HepG2 (cell line): ENCODE measurements at regions not wholly inside any gene's neighbourhood (a gene's known extent, or its start where the extent isn't known, plus 50 kb on each side); places are given as distances from the start of the nearest gene placed in this dataset.

ENCODE experiments used
- ATAC-seq: fragments of 200-7000 bp; cut with Tn5 transposase; 3 replicates; pipeline ENCODE4 v1.9.1; 2020; ENCODE audit warnings: mild to moderate bottlenecking, moderate library complexity
- BruUV-seq: library from RNA; stranded (reverse); fragments of 400-500 nt; replicated peaks from 2 replicates; lab custom pipeline; 2021; lab: Mats Ljungman, UMichigan
- CTCF ChIA-PET: fragments of 300-600 bp; formaldehyde crosslinking; extraction: SDS; loops from one replicate; lab custom pipeline; 2021; ENCODE audit warnings: low total read pairs, inconsistent platforms, low intra/inter-chr PET ratio; lab: Yijun Ruan, JAX
- POLR2A ChIA-PET: fragments of 350-600 bp; sonication (Branson Sonifier 250); formaldehyde crosslinking; loops from one replicate; lab custom pipeline; 2020; ENCODE audit warnings: antibody characterized with exemption, inconsistent platforms; lab: Yijun Ruan, JAX
- DNase-seq: peaks from one replicate; pipeline ENCODE4 v3.0.0-alpha.2; 2015; ENCODE audit warnings: low spot score
- FAIRE-seq: peaks from 3 replicates; lab custom pipeline; 2011; peaks lifted over from hg19 to GRCh38; lab: Jason Lieb, UNC
- H2AFZ ChIP-seq: one replicate; pipeline ENCODE4 v1.6.1; 2011; ENCODE audit warnings: low read length, inconsistent platforms
- H3K27ac ChIP-seq: fragments of 300-600 bp; 3 replicates; pipeline ENCODE4 v1.8.0; 2011; ENCODE audit warnings: mixed run types, mild to moderate bottlenecking, mixed read lengths, low read length, inconsistent platforms; ENCODE audit not compliant: insufficient read depth; ENCODE audit errors: extremely low read length
- H3K27me3 ChIP-seq, 2 experiments: fragments of 200-600 bp in 1 of 2; 2 replicates in 1 of 2; 3 replicates in 1 of 2; pipeline versions ENCODE4 v1.6.0 to v1.8.0; 2011; ENCODE audit warnings: low read length in 2 of 2, mild to moderate bottlenecking in 2 of 2, moderate library complexity in 2 of 2, inconsistent platforms in 1 of 2; ENCODE audit not compliant: insufficient read depth in 2 of 2, control insufficient read depth in 1 of 2
- H3K36me3 ChIP-seq, 2 experiments: fragments of 200-600 bp in 1 of 2; replicated peaks in 1 of 2; 2 replicates in 1 of 2; 3 replicates in 1 of 2; pipeline versions ENCODE4 v1.5.1 to v1.8.0; 2011; ENCODE audit warnings: low read length in 2 of 2, inconsistent platforms in 1 of 2; ENCODE audit not compliant: insufficient read depth in 2 of 2, control insufficient read depth in 1 of 2
- H3K4me1 ChIP-seq: 2 replicates; pipeline ENCODE4 v1.5.1; 2012; ENCODE audit warnings: low read length, inconsistent platforms; ENCODE audit not compliant: insufficient read depth
- H3K4me2 ChIP-seq: 2 replicates; pipeline ENCODE4 v1.6.0; 2011; ENCODE audit warnings: low read depth, low read length, inconsistent platforms
- H3K4me3 ChIP-seq, 3 experiments: fragments of 200-600 bp in 1 of 3; sonication (generic), shearing (Covaris generic) in 1 of 3; replicated peaks in 1 of 3; 2 replicates each; pipeline ENCODE4 v1.5.1; 2011 to 2016; ENCODE audit warnings: low read length in 3 of 3, inconsistent platforms in 2 of 3, low read depth in 2 of 3, mild to moderate bottlenecking in 2 of 3, control low read depth in 1 of 3, mixed read lengths in 1 of 3; ENCODE audit not compliant: insufficient read depth in 1 of 3
- H3K79me2 ChIP-seq: one replicate; pipeline ENCODE4 v1.6.1; 2011; ENCODE audit warnings: low read length, inconsistent platforms; ENCODE audit not compliant: insufficient read depth
- H3K9ac ChIP-seq: 2 replicates; pipeline ENCODE4 v1.6.0; 2011; ENCODE audit warnings: mild to moderate bottlenecking, low read depth, low read length, inconsistent platforms; ENCODE audit not compliant: insufficient read depth
- H3K9me3 ChIP-seq: 2 replicates; pipeline ENCODE4 v1.5.1; 2012; ENCODE audit warnings: mild to moderate bottlenecking, low read length
- H4K20me1 ChIP-seq: 2 replicates; pipeline ENCODE4 v1.6.0; 2011; ENCODE audit warnings: inconsistent platforms, mild to moderate bottlenecking, low read length, moderate library complexity; ENCODE audit not compliant: insufficient read depth
- AHR ChIP-seq: IDR thresholded peaks from 2 replicates; pipeline ENCODE4 v1.6.1; 2018; ENCODE audit warnings: missing genetic modification reagents, missing compliant biosample characterization
- FOXA1 ChIP-seq, 2 experiments: fragments of 450-650 bp in 1 of 2; sonication (generic) in 1 of 2; formaldehyde crosslinking in 1 of 2; IDR thresholded peaks; 2 replicates each; pipeline versions ENCODE4 v1.4.0 to v1.6.1; 2016 to 2020; ENCODE audit warnings: missing genetic modification reagents in 1 of 2
- HMG20B ChIP-seq: conservative IDR thresholded peaks from 2 replicates; pipeline ENCODE4 v1.6.1; 2016; ENCODE audit warnings: missing genetic modification reagents, missing compliant biosample characterization
- IRF1 ChIP-seq: sonication (generic); formaldehyde crosslinking; IDR thresholded peaks from 2 replicates; pipeline ENCODE4 v1.4.0; 2020; ENCODE audit warnings: low read depth, mild to moderate bottlenecking, missing genetic modification reagents
- RFXANK ChIP-seq: IDR thresholded peaks from 2 replicates; pipeline ENCODE4 v1.6.1; 2016
- SALL1 ChIP-seq: sonication (generic); formaldehyde crosslinking; IDR thresholded peaks from 2 replicates; pipeline ENCODE4 v1.8.0; 2022; ENCODE audit warnings: mild to moderate bottlenecking, missing genetic modification reagents
- ZNF18 ChIP-seq: sonication (generic); formaldehyde crosslinking; IDR thresholded peaks from 2 replicates; pipeline ENCODE4 v1.8.0; 2022; ENCODE audit warnings: mild to moderate bottlenecking, missing genetic modification reagents; ENCODE audit not compliant: insufficient replicate concordance
- ZNF619 ChIP-seq: sonication (generic); formaldehyde crosslinking; IDR thresholded peaks from 2 replicates; pipeline ENCODE4 v1.4.0; 2020; ENCODE audit warnings: mild to moderate bottlenecking, missing genetic modification reagents
- ZNF792 ChIP-seq: IDR thresholded peaks from 2 replicates; pipeline ENCODE4 v1.6.1; 2016
- WGBS: methylation state at CpG from one replicate; pipeline ENCODE4 v1.1.6; 2017; ENCODE audit warnings: low lambda C conversion rate; 5-methylcytosine and 5-hydroxymethylcytosine counted together
- in situ Hi-C: cut with HindIII; loops from 2 replicates; pipeline ENCODE4 v1.10.0; 2017; ENCODE audit warnings: low pct_unique_long_range_greater_than_20kb; ENCODE audit not compliant: extremely low pct_ligation_motif_present
- intact Hi-C: fragments of 100-400 bp; cut with micrococcal nuclease; formaldehyde crosslinking; loops from one replicate; pipeline ENCODE4 v1.10.0; 2022; ENCODE audit not compliant: unreplicated experiment
- TF ChIP-seq, protein P1 (sequence below): sonication (generic); formaldehyde crosslinking; IDR thresholded peaks from 2 replicates; pipeline ENCODE4 v1.4.0; 2020; ENCODE audit warnings: mild to moderate bottlenecking, low read depth, missing genetic modification reagents

- Histone ChIP-seq H3K27ac (no peak overlapping the region), H3K4me1 (no peaks in the 10 kb centered on the region), H4K20me1 (no peaks in the 10 kb centered on the region), H3K79me2 (no peaks in the 10 kb centered on the region), H3K4me3 (no peak overlapping the region), H3K27me3 (no peaks in the 10 kb centered on the region), H3K4me2 (no peak overlapping the region), H3K36me3 (no peaks in the 10 kb centered on the region), H3K9me3 (no peaks in the 10 kb centered on the region), H2AFZ (no peak overlapping the region), H3K9ac (no peak overlapping the region)
- no peak for ATAC-seq
- 3% methylated on average over 5 of the region's 5 CpGs for WGBS
- ChIA-PET CTCF (no interaction called here), POLR2A (no interaction called here)
- intact Hi-C loops (no loop called here), in situ Hi-C loops (no loop called here)
- FAIRE-seq, result no peak
- DNase-seq, result no peak
- TF ChIP-seq RFXANK (CRISPR knock-in tag) (no peak), ZNF18 (CRISPR knock-in tag) (no peak), IRF1 (CRISPR knock-in tag) (no peak), FOXA1 (IDR thresholded peaks at IDR 0.05) (no peak), FOXA1 (CRISPR knock-in tag; IDR thresholded peaks at IDR 0.05) (no peak), SALL1 (no peak), AHR (CRISPR knock-in tag) (no peak), ZNF792 (no peak), ZNF619 (CRISPR knock-in tag) (no peak), HMG20B (CRISPR knock-in tag) (no peak)
- TF ChIP-seq, protein P1, sequence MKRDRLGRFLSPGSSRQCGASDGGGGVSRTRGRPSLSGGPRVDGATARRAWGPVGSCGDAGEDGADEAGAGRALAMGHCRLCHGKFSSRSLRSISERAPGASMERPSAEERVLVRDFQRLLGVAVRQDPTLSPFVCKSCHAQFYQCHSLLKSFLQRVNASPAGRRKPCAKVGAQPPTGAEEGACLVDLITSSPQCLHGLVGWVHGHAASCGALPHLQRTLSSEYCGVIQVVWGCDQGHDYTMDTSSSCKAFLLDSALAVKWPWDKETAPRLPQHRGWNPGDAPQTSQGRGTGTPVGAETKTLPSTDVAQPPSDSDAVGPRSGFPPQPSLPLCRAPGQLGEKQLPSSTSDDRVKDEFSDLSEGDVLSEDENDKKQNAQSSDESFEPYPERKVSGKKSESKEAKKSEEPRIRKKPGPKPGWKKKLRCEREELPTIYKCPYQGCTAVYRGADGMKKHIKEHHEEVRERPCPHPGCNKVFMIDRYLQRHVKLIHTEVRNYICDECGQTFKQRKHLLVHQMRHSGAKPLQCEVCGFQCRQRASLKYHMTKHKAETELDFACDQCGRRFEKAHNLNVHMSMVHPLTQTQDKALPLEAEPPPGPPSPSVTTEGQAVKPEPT (CRISPR knock-in tag), result no peak
- BruUV-seq, result no TSS peak
Measured at GRCh38 chr14:49191380-49191779, 394.8 kb downstream of the RPS29 start.
